CD4-positive, alpha-beta T cell treated with Interferon alpha-2 for 1 hour (primary cell): ENCODE measurements at regions not wholly inside any gene's neighbourhood (a gene's known extent, or its start where the extent isn't known, plus 50 kb on each side); places are given as distances from the start of the nearest gene placed in this dataset.
A peak's percentile ranks its signal among the peaks of the same experiment; 100 is the strongest.
"Not testable (repeated sequence)": the region's sequence is repeated elsewhere in the genome, so short reads cannot be mapped to it uniquely, and the experiment has no call there.

Experiments used
- DNase-seq, 2 donors: peaks; one replicate each; pipeline ENCODE4 v3.0.0-alpha.2; 2020 to 2022

- no peak for DNase-seq
Measured at GRCh38 chr2:166831930-166832329, 56.4 kb upstream of the XIRP2 start.

- no peak for DNase-seq
Measured at GRCh38 chr2:166825914-166826313, 62.4 kb upstream of the XIRP2 start.

DNA sequence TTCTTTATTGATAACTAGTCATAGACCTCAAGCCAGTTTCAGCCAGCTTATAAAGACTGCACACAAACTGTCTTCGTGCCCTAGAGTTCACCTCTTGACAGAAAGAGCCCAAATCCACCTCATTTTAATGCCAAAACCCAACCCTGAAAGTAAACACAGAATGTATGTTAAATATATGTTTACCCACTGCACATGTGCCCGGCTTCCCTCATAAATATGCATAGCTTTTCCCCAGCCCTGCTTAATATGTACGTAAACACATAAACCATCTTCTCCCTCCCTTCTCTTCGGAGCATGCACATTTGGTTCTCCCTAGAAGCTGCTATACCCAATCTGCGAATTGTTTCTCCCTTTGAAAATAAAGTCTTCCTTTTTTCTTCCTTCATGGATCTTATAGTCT lies 73.9 kb upstream of the XIRP2 start:
- DNase-seq: no peak

- DNase-seq: no peak
Measured at GRCh38 chr2:166812166-166812891, 76.0 kb upstream of the XIRP2 start.

- DNase-seq: no peak
Measured at GRCh38 chr2:166805753-166806152, 82.5 kb upstream of the XIRP2 start.

GRCh38 chr2:166803373-166804000 lies 84.8 kb upstream of the XIRP2 start:
- no peak for DNase-seq

- peak in 1 of 2 donors; percentile 4 for DNase-seq
Measured at GRCh38 chr2:166802475-166802874, 85.8 kb upstream of the XIRP2 start.

GRCh38 chr2:166792808-166793207 lies 95.5 kb upstream of the XIRP2 start:
- no peak for DNase-seq

DNA sequence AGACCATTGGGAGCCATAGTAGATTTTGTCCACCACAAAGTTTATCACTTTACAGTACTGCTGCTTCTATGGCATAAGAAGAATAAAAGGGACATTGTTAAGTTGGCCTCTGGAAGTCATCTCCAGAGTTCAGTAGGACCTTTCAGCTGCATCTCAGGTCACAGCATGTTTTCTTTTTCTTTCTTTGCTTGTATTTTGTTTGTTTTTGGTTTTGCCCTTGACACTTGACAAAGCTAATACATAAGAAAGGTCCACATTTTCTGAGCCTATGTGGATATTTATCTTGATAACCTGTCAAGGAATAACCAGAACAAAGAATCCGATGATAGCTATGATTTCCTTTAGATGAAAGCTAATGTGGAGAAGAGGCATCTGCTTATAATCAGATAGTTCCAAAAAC lies 101.6 kb upstream of the XIRP2 start:
- DNase-seq: no peak

DNA sequence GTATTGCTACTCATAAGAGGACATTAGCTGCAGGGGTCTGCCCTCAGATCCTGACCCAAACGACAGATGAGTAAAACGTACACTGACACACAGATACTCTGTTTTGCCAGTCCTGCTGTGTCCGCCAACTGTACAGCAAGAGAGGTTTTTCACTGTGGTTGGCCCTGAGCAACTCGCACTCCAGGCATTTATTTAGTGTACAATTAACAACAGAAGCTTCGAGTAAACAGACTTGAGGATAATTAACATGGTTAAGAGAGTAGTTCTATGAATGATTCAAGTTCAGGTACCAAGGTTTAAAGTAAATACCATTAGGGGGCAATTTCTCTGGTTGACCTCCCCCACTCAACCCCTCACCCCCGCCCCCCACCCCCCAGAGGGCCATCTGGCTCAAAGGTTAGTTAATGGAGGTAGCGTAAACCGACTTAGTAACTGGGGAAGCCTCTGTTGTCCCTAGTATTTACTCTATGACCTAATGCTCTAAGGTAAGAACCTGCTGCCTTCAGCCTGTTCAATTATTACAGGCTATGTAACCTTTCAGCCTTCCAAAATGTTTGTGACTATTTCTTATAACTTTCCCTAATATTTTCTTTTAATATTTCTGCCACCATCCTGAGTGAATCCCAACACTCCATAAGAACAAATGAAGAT lies 103.9 kb upstream of the XIRP2 start:
- DNase-seq: no peak

DNA sequence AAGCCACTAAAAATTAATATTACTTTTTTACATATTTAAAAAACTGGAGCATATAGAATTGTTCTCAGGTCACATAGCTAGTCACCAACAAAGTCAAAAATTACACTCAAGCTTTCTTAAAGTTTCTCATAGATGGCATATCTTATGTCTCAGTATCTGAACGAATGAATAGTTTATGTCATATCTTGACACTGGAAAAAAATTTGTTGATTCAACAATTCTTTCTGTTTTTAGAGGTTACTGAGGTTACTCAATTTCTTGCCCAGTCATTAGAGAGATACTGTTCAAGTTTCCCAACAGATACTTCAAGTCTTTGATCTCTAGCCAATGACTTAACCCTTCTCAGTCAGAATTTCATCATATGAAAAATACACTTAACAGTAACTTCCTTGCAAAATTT lies 113.1 kb upstream of the XIRP2 start:
- no peak for DNase-seq

DNA sequence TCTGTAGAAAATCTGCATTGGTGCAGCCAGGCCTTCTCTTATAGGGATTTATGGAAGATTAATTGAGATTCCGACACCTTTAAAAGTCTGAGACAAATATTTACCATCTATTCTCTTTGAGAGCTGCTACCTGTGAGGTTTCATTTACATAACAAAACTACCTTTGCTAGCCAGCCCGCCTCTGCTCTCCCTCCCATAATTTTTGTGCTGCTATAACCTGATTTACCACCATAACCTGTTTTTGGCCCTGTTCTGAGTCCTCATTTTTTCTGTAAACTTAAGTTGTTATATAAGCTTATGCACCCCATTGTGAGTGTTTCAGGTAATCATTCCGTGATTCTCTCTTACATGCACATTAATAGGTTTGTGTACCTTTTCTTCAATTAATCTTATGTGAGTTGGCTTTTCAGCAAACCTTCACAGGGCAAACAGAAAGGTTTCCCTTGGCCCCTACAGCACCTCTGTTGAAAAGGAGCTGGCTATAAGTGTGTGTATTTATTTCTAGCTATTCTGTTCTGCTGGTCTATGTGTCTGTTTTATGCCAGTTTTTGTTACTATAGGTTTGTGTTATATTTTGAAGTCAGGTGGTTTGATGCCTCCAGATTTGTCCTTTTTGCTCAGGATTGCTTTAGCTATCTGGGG lies 114.9 kb upstream of the XIRP2 start:
- no peak for DNase-seq

- DNase-seq: no peak
Measured at GRCh38 chr2:166768393-166769123, 119.7 kb upstream of the XIRP2 start.

DNA sequence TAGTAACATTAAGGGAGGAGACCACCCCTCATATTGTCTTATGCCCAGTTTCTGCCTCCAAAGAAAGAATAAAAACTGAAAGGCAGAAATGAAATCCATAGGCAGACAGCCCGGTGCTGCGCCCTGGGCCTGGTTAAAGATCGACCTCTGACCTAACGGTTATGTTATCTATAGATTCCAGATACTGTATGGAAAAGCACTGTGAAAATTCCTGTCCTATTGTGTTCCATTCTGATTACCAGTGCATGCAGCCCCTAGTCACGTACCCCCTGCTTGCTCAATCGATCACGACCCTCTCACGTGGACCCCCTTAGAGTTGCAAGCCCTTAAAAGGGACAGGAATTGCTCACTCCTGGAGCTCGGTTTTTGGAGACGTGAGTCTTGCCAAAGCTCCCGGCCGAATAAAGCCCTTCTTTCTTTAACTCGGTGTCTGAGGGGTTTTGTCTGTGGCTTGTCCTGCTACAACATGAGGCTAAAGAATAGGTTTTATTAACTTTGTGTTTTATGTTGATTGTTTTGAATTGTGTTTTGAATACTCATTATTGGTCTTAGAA lies 121.4 kb upstream of the XIRP2 start:
- DNase-seq: not testable (repeated sequence)

DNA sequence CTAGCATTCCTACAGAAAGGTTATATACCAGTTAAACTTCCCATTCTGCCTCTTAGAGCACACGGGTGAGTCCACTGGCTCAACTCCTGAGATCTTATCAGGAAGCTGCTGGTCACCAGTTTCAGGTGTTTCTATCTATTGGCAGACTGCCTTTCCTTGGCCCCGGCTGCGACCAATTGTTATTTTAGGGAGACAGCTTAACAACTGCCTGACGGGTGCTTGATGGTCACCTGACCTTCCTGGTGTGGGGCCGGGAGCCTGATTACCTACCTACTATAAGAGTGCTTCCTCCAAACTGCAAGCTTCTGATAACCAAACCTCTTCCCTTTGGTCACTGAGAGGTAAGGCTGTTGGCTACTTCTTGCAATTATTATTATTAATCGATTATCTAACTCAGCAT lies 122.1 kb upstream of the XIRP2 start:
- no peak for DNase-seq

DNA sequence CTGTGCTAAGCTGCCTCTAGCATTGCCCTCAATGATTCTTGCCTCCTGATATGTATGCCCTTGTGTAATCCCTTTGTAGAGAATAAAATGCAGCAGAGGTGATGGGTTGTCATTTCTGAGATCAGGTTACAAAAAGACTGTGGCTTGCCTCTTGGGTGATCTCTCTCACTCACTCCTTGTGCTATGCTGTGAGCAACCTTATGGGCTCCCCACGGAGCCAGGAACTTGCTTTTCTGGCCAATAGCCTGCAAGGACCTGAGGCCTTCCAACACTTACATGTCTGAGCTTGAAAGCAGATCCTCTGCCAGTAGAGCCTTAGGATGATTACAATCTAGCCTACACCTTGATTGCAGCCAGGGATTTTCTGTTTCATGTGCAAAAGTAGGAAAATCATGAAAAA lies 123.1 kb upstream of the XIRP2 start:
- no peak for DNase-seq

DNA sequence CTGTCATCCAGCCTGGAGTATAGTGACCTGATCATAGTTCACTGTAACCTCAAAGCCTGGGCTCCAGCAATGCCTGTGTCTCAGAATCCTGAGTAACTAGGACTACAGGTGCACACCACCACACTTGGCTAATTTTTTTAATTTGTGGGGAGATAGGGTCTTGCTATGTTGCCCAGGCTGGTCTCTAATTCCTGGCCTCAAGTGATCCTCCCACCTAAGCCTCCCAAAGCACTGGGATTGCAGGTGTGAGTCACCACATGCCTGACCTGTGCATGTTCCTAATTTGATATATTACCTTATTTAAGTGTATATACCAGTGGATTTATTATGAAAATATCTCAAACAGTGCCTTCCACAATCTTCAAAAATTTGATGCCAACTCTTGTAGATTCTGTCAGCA lies 123.6 kb upstream of the XIRP2 start:
- no peak for DNase-seq

DNA sequence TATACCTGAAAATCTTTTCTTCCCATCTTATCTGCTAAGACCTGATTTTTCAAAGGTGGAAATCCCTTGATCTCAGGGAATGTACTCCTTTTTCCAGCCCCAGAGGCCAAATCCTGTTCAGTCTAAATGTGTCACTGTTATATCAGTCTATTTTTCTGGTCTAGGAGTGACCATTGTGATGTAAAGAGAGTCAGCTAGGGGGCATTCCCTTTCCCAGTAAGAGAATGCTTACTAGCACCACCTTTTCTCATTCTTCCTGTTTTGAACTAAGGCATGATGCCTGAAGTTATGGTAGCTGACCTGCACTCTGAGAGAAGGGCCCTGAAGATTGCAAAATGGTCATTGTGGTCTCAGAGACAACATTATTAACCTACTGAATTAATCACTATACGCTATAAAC lies 124.1 kb upstream of the XIRP2 start:
- no peak for DNase-seq

- no peak for DNase-seq
Measured at GRCh38 chr2:166762746-166763145, 125.5 kb upstream of the XIRP2 start.

- no peak for DNase-seq
Measured at GRCh38 chr2:166758956-166759355, 129.3 kb upstream of the XIRP2 start.

DNA sequence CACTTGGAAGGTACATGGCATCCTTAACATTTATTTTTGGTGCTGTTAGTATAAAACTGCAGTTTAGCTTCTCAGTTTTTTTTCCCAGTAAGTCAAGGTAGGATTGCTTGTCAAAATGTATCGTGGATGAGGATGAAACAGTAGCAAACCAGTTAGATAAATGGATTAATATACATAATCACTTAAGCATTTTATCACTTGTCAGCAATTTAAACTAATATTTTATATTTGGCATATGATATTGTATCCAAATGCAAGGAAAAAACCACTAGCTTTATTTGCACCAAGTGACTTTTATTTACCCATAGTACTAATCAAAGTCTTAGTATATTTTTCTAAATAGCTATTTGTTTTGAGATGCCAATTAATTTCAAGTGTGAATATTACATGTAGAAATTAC lies 137.7 kb upstream of the XIRP2 start:
- DNase-seq: no peak

DNA sequence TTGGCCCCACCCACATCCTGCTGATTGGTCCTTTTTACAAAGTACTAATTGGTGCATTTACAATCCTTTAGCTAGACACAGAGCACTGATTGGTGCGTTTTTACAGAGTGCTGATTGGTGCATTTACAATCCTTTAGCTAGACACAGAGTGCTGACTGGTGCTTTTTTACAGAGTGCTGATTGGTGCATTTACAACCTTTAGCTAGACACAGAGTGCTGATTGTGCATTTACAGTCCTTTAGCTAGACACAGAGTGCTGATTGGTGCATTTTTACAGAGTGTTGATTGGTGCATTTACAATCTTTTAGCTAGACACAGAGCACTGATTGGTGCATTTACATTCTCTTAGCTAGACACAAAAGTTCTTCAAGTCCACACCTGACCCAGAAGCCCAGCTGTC lies 144.2 kb upstream of the XIRP2 start:
- DNase-seq: not testable (repeated sequence)

DNA sequence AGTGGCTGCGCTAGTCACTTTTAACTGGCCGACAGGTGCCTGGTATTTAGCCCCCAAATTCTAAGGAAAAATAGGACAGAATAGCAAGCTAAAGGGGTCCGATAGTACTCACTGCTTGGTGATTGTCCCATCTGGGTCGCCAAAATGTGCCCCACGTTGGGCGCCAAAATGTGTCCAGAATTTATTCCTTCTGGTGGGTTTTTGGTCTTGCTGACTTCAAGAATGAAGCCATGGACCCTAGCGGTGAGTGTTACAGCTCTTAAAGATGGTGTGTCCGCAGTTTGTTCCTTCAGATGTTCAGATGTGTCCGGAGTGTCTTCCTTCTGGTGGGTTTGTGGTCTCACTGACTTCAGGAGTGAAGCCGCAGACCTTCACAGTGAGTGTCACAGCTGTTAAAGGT lies 144.8 kb upstream of the XIRP2 start:
- peak in 1 of 2 donors; percentile 3 for DNase-seq
